ENCODE measurements at regions not wholly inside any gene's neighbourhood (a gene's known extent, or its start where the extent isn't known, plus 50 kb on each side); places are given as distances from the start of the nearest gene placed in this dataset.
"Not testable (repeated sequence)": the region's sequence is repeated elsewhere in the genome, so short reads cannot be mapped to it uniquely, and the experiment has no call there.

GRCh38 chr3:170679190-170679589 is 93.3 kb upstream of the SLC7A14 start:
- no peak overlapping the region for H3K4me3 ChIP-seq
- TF ChIP-seq POLR2A (IDR thresholded peaks at IDR 0.05) (no peak), CTCF (IDR thresholded peaks at IDR 0.05) (no peak)
- no peaks in the 10 kb centered on the region for H3K27me3 ChIP-seq
- no peak overlapping the region for H3K27ac ChIP-seq
- H3K9me3 ChIP-seq, result no peaks in the 10 kb centered on the region
- no peaks in the 10 kb centered on the region for H3K4me1 ChIP-seq
- no peaks in the 10 kb centered on the region for H3K36me3 ChIP-seq
- intact Hi-C loops (cut with DNase I), result no loop called here
- DNase-seq, result no peak
- 76 to 84% methylated on average over 3 of the region's 3 CpGs for WGBS, 2 donors

DNA sequence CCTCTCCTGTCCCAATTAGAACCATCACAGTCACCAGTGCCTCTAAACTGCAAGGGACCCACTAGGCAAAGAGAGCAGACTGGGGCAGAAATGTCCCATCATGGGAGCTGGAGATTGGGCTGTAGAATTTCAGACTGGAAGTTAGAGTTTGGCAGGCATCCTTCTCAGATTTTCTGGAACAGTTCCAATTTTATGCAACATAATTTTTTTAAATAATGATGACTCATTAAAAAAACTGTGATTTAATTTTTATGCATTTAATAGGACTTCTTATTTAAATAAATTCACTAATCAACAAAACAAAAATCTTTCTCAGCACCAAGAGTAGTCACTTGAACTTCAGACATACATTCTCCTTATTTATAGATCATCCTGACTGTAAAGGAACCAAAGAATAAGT is 84.6 kb upstream of the SLC7A14 start:
- H3K27me3 ChIP-seq, result no peaks in the 10 kb centered on the region
- intact Hi-C loops (cut with DNase I), result no loop called here
- DNase-seq, result no peak

DNA sequence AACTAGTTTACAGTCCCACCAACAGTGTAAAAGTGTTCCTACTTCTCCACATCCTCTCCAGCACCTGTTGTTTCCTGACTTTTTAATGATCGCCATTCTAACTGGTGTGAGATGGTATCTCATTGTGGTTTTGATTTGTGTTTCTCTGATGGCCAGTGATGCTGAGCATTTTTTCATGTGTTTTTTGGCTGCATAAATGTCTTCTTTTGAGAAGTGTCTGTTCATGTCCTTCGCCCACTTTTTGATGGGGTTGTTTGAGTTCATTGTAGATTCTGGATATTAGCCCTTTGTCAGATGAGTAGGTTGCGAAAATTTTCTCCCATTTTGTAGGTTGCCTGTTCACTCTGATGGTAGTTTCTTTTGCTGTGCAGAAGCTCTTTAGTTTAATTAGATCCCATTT is 77.1 kb upstream of the SLC7A14 start:
- H3K9me3 ChIP-seq; H3K4me3 ChIP-seq; H3K27me3 ChIP-seq; H3K36me3 ChIP-seq; intact Hi-C loops (cut with DNase I); H3K4me1 ChIP-seq; H3K27ac ChIP-seq; DNase-seq: not testable (repeated sequence)
- WGBS, 2 donors, result 90 to 92% methylated on average over 3 of the region's 3 CpGs

More for the DNA sequence above, 84.6 kb upstream of the SLC7A14 start:
- no peak overlapping the region for H3K27ac ChIP-seq
- no peaks in the 10 kb centered on the region for H3K36me3 ChIP-seq
- peaks cover 0 to 14% (median 0%) of the 10 kb centered on the region in 3 donors for H3K9me3 ChIP-seq
- H3K4me3 ChIP-seq, result no peak overlapping the region
- no peaks in the 10 kb centered on the region for H3K4me1 ChIP-seq
- no peak for TF ChIP-seq CTCF (IDR thresholded peaks at IDR 0.05)

DNA sequence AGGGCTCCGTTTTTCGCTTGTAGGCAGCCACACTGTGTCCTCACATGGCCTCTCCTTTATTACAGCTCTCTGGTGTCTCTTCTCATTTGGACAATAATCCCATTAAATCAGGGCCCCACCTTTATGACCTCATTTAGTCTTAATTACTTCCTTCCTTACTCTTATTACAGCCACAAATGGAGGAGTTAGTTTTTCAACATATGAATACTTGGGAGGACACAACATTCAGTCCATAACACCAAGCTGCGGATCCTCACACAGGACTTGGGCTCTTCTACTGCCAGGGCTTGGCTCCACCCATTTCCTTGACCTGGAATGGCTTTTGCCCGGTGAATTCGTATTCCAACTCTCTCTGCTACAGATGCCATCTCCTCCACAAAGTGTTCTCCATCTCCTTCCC is 74.3 kb upstream of the SLC7A14 start:
- DNase-seq, result no peak
- no peaks in the 10 kb centered on the region for H3K36me3 ChIP-seq
- intact Hi-C loops (cut with DNase I), result no loop called here
- no peaks in the 10 kb centered on the region for H3K9me3 ChIP-seq
- TF ChIP-seq POLR2A (IDR thresholded peaks at IDR 0.05) (no peak), CTCF (IDR thresholded peaks at IDR 0.05) (no peak)
- H3K27ac ChIP-seq, result no peak overlapping the region
- H3K27me3 ChIP-seq, result no peaks in the 10 kb centered on the region
- no peak overlapping the region for H3K4me3 ChIP-seq
- H3K4me1 ChIP-seq, result no peaks in the 10 kb centered on the region
- 65 to 78% methylated on average over 5 of the region's 5 CpGs for WGBS, 2 donors

DNA sequence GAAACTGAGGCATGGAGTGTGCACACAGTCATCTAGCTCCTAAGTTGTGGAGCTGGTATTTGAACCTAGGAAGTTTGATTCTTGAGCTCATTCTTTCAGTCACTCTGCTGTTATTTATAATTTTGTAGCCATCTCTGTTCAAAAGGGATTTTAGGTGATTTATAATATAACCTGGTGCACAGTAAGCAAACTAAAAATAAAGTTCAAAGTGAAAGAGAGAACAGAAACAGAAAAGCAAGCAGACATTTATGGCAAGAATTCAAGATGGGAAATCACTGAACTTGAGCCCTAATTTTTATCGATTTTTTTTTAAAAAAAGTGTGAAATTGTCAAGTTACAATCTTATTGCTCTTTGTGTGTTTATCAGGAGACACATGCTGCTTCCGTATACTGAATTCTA is 71.4 kb upstream of the SLC7A14 start:
- Histone ChIP-seq H3K27me3 (peaks cover 0 to 6% (median 0%) of the 10 kb centered on the region in 4 donors), H3K27ac (no peak overlapping the region), H3K4me3 (no peak overlapping the region), H3K36me3 (no peaks in the 10 kb centered on the region), H3K9me3 (no peaks in the 10 kb centered on the region), H3K4me1 (no peaks in the 10 kb centered on the region)
- intact Hi-C loops (cut with DNase I), result no loop called here
- TF ChIP-seq CTCF (IDR thresholded peaks at IDR 0.05), result no peak
- TF ChIP-seq POLR2A (IDR thresholded peaks at IDR 0.05), result no peak
- no peak for DNase-seq
- WGBS, 2 donors, result 80 to 83% methylated on average over 2 of the region's 2 CpGs

GRCh38 chr3:170656284-170656683 is 70.4 kb upstream of the SLC7A14 start:
- TF ChIP-seq CTCF (IDR thresholded peaks at IDR 0.05) (no peak), POLR2A (IDR thresholded peaks at IDR 0.05) (no peak)
- H3K27me3 ChIP-seq, result peaks cover 0 to 7% (median 0%) of the 10 kb centered on the region in 4 donors
- H3K36me3 ChIP-seq, result no peaks in the 10 kb centered on the region
- no peaks in the 10 kb centered on the region for H3K4me1 ChIP-seq
- no peaks in the 10 kb centered on the region for H3K9me3 ChIP-seq
- DNase-seq, result no peak
- WGBS, 2 donors, result 69 to 71% methylated on average over 2 of the region's 2 CpGs
- intact Hi-C loops (cut with DNase I), result no loop called here
- H3K27ac ChIP-seq, result no peak overlapping the region
- no peak overlapping the region for H3K4me3 ChIP-seq

Data from esophagus squamous epithelium (tissue), 5 donors.